Immature natural killer cell (primary cell): ENCODE measurements at regions not wholly inside any gene's neighbourhood (a gene's known extent, or its start where the extent isn't known, plus 50 kb on each side); places are given as distances from the start of the nearest gene placed in this dataset.
"Not testable (repeated sequence)": the region's sequence is repeated elsewhere in the genome, so short reads cannot be mapped to it uniquely, and the experiment has no call there.

Experiments
- DNase-seq, 3 donors: peaks; one replicate each; pipeline ENCODE4 v3.0.0; 2022; ENCODE audit warnings: mixed read lengths in 1 of 3
- H3K27ac Mint-ChIP-seq, 6 donors: one replicate each; pipeline ENCODE4 v1.8.0; 2020; ENCODE audit warnings: mixed read lengths in 6 of 6, mild to moderate bottlenecking in 5 of 6, inconsistent platforms in 4 of 6, moderate library complexity in 3 of 6
- H3K27me3 Mint-ChIP-seq, 3 donors: one replicate each; pipeline ENCODE4 v1.8.0; 2020 to 2021; ENCODE audit warnings: low read depth in 3 of 3, mild to moderate bottlenecking in 3 of 3, mixed read lengths in 3 of 3, moderate library complexity in 3 of 3, inconsistent platforms in 1 of 3
- H3K36me3 Mint-ChIP-seq, 3 donors: one replicate each; pipeline ENCODE4 v1.8.0; 2020; ENCODE audit warnings: mixed read lengths in 3 of 3, inconsistent platforms in 2 of 3, mild to moderate bottlenecking in 2 of 3
- H3K4me1 Mint-ChIP-seq, 2 donors: one replicate each; pipeline ENCODE4 v1.8.0; 2020; ENCODE audit warnings: inconsistent platforms in 2 of 2, mild to moderate bottlenecking in 2 of 2, mixed read lengths in 2 of 2, moderate library complexity in 1 of 2
- H3K4me3 Mint-ChIP-seq, 5 donors: one replicate each; pipeline ENCODE4 v1.8.0; 2020; ENCODE audit warnings: mild to moderate bottlenecking in 5 of 5, mixed read lengths in 5 of 5, inconsistent platforms in 3 of 5, moderate library complexity in 3 of 5
- H3K9me3 Mint-ChIP-seq, 6 donors: one replicate each; pipeline ENCODE4 v1.8.0; 2020; ENCODE audit warnings: mild to moderate bottlenecking in 6 of 6, mixed read lengths in 6 of 6, inconsistent platforms in 4 of 6, moderate library complexity in 3 of 6

- peaks cover 0 to 5% (median 4%) of the 10 kb centered on the region in 3 donors for H3K27me3 Mint-ChIP-seq
- H3K36me3 Mint-ChIP-seq = peaks cover 6 to 17% (median 9%) of the 10 kb centered on the region in 3 donors
- H3K9me3 Mint-ChIP-seq = peaks cover 9 to 33% (median 16%) of the 10 kb centered on the region in 6 donors
- peak overlapping the region in 1 of 5 donors; percentile 7 for H3K4me3 Mint-ChIP-seq
- H3K27ac Mint-ChIP-seq = peak overlapping the region; percentile 82 to 94 (median 91)
- H3K4me1 Mint-ChIP-seq = peaks cover 22% of the 10 kb centered on the region in 2 donors
- no peak for DNase-seq
Measured at GRCh38 chr22:49512487-49513165, 315.0 kb downstream of the BRD1 start.

- Mint-ChIP-seq H3K36me3 (peaks cover 6 to 17% (median 9%) of the 10 kb centered on the region in 3 donors), H3K4me3 (peak overlapping the region in 2 of 5 donors; percentile 36), H3K27ac (peak overlapping the region; percentile 91 to 96 (median 92)), H3K4me1 (peaks cover 22% of the 10 kb centered on the region in 2 donors), H3K9me3 (peaks cover 9 to 33% (median 16%) of the 10 kb centered on the region in 6 donors)
- peak; percentile 25 to 60 (median 38) for DNase-seq
- not testable (repeated sequence) for H3K27me3 Mint-ChIP-seq
Measured at GRCh38 chr22:49511393-49512189, 316.1 kb downstream of the BRD1 start.

- Mint-ChIP-seq H3K27ac (peak overlapping the region; percentile 65 to 96 (median 92)), H3K4me1 (peaks cover 22% of the 10 kb centered on the region in 2 donors), H3K27me3 (peaks cover 0 to 6% (median 3%) of the 10 kb centered on the region in 3 donors), H3K9me3 (peaks cover 9 to 33% (median 16%) of the 10 kb centered on the region in 6 donors), H3K36me3 (peaks cover 6 to 22% (median 9%) of the 10 kb centered on the region in 3 donors), H3K4me3 (peak overlapping the region in 1 of 5 donors; percentile 2)
- no peak for DNase-seq
Measured at GRCh38 chr22:49510718-49511117, 317.0 kb downstream of the BRD1 start.

- Mint-ChIP-seq H3K27ac (no peak overlapping the region), H3K36me3 (peaks cover 6 to 22% (median 9%) of the 10 kb centered on the region in 3 donors), H3K4me1 (peaks cover 22% of the 10 kb centered on the region in 2 donors), H3K9me3 (peaks cover 8 to 33% (median 16%) of the 10 kb centered on the region in 6 donors), H3K4me3 (no peak overlapping the region), H3K27me3 (peaks cover 0 to 6% (median 2%) of the 10 kb centered on the region in 3 donors)
- no peak for DNase-seq
Measured at GRCh38 chr22:49509016-49509415, 318.7 kb downstream of the BRD1 start.

GRCh38 chr22:49508561-49508960, 319.1 kb downstream of the BRD1 start:
- H3K4me1 Mint-ChIP-seq = peaks cover 20 to 22% of the 10 kb centered on the region in 2 donors
- H3K27me3 Mint-ChIP-seq = peaks cover 0 to 4% (median 2%) of the 10 kb centered on the region in 3 donors
- H3K4me3 Mint-ChIP-seq = no peak overlapping the region
- H3K27ac Mint-ChIP-seq = no peak overlapping the region
- peaks cover 3 to 33% (median 16%) of the 10 kb centered on the region in 6 donors for H3K9me3 Mint-ChIP-seq
- H3K36me3 Mint-ChIP-seq = peaks cover 6 to 22% (median 9%) of the 10 kb centered on the region in 3 donors
- DNase-seq = no peak

GRCh38 chr22:49507607-49508292, 319.9 kb downstream of the BRD1 start:
- no peak for DNase-seq
- Mint-ChIP-seq H3K4me3 (no peak overlapping the region), H3K9me3 (peaks cover 3 to 33% (median 16%) of the 10 kb centered on the region in 6 donors), H3K36me3 (peaks cover 6 to 22% (median 9%) of the 10 kb centered on the region in 3 donors), H3K27ac (peak overlapping the region in 1 of 6 donors; percentile 25), H3K4me1 (peaks cover 19 to 20% of the 10 kb centered on the region in 2 donors), H3K27me3 (peaks cover 2% of the 10 kb centered on the region in 3 donors)

- Mint-ChIP-seq H3K27ac (no peak overlapping the region), H3K27me3 (peaks cover 0 to 2% (median 2%) of the 10 kb centered on the region in 3 donors), H3K9me3 (peaks cover 3 to 20% (median 7%) of the 10 kb centered on the region in 6 donors), H3K4me3 (no peak overlapping the region), H3K4me1 (peaks cover 4 to 8% of the 10 kb centered on the region in 2 donors), H3K36me3 (peaks cover 3 to 18% (median 6%) of the 10 kb centered on the region in 3 donors)
- no peak for DNase-seq
Measured at GRCh38 chr22:49506010-49506400, 321.7 kb downstream of the BRD1 start.

GRCh38 chr22:49505337-49506009, 322.2 kb downstream of the BRD1 start:
- H3K27ac Mint-ChIP-seq = no peak overlapping the region
- peaks cover 0 to 5% of the 10 kb centered on the region in 2 donors for H3K4me1 Mint-ChIP-seq
- no peak for DNase-seq
- peaks cover 0 to 2% (median 2%) of the 10 kb centered on the region in 3 donors for H3K27me3 Mint-ChIP-seq
- peaks cover 0 to 14% (median 4%) of the 10 kb centered on the region in 6 donors for H3K9me3 Mint-ChIP-seq
- no peak overlapping the region for H3K4me3 Mint-ChIP-seq
- peaks cover 0 to 17% (median 3%) of the 10 kb centered on the region in 3 donors for H3K36me3 Mint-ChIP-seq

- Mint-ChIP-seq H3K36me3 (peaks cover 0 to 9% (median 3%) of the 10 kb centered on the region in 3 donors), H3K4me3 (no peak overlapping the region), H3K27ac (no peak overlapping the region), H3K9me3 (peaks cover 0 to 4% (median 0%) of the 10 kb centered on the region in 6 donors), H3K4me1 (peaks cover 0 to 5% of the 10 kb centered on the region in 2 donors), H3K27me3 (peaks cover 0 to 2% (median 2%) of the 10 kb centered on the region in 3 donors)
- DNase-seq = no peak
Measured at GRCh38 chr22:49503896-49504521, 323.7 kb downstream of the BRD1 start.

GRCh38 chr22:49503321-49503720, 324.4 kb downstream of the BRD1 start:
- H3K36me3 Mint-ChIP-seq = peaks cover 0 to 9% (median 3%) of the 10 kb centered on the region in 3 donors

GRCh38 chr22:49502126-49502826, 325.4 kb downstream of the BRD1 start:
- DNase-seq = no peak
- peaks cover 0 to 2% (median 2%) of the 10 kb centered on the region in 3 donors for H3K27me3 Mint-ChIP-seq
- H3K4me1 Mint-ChIP-seq = peaks cover 0 to 5% of the 10 kb centered on the region in 2 donors
- no peaks in the 10 kb centered on the region for H3K9me3 Mint-ChIP-seq
- no peak overlapping the region for H3K4me3 Mint-ChIP-seq
- H3K27ac Mint-ChIP-seq = no peak overlapping the region
- H3K36me3 Mint-ChIP-seq = peaks cover 0 to 5% (median 0%) of the 10 kb centered on the region in 3 donors

More at GRCh38 chr22:49503321-49503720, 324.4 kb downstream of the BRD1 start:
- peaks cover 0 to 4% (median 0%) of the 10 kb centered on the region in 6 donors for H3K9me3 Mint-ChIP-seq
- H3K4me3 Mint-ChIP-seq = no peak overlapping the region
- H3K4me1 Mint-ChIP-seq = peaks cover 0 to 5% of the 10 kb centered on the region in 2 donors
- DNase-seq = no peak
- no peak overlapping the region for H3K27ac Mint-ChIP-seq
- H3K27me3 Mint-ChIP-seq = peaks cover 0 to 2% (median 2%) of the 10 kb centered on the region in 3 donors

- DNase-seq = no peak
- Mint-ChIP-seq H3K27me3 (peaks cover 0 to 2% (median 0%) of the 10 kb centered on the region in 3 donors), H3K4me3 (no peak overlapping the region), H3K9me3 (no peaks in the 10 kb centered on the region), H3K4me1 (peaks cover 0 to 5% of the 10 kb centered on the region in 2 donors), H3K27ac (no peak overlapping the region), H3K36me3 (no peaks in the 10 kb centered on the region)
Measured at GRCh38 chr22:49500942-49501395, 326.7 kb downstream of the BRD1 start.
